HepG2 (cell line): ENCODE measurements at regions not wholly inside any gene's neighbourhood (a gene's known extent, or its start where the extent isn't known, plus 50 kb on each side); places are given as distances from the start of the nearest gene placed in this dataset.

Source experiments
- ATAC-seq: fragments of 200-7000 bp; cut with Tn5 transposase; 3 replicates; pipeline ENCODE4 v1.9.1; 2020; ENCODE audit warnings: mild to moderate bottlenecking, moderate library complexity
- BruUV-seq: library from RNA; stranded (reverse); fragments of 400-500 nt; replicated peaks from 2 replicates; lab custom pipeline; 2021; lab: Mats Ljungman, UMichigan
- CTCF ChIA-PET: fragments of 300-600 bp; formaldehyde crosslinking; extraction: SDS; loops from one replicate; lab custom pipeline; 2021; ENCODE audit warnings: low total read pairs, inconsistent platforms, low intra/inter-chr PET ratio; lab: Yijun Ruan, JAX
- POLR2A ChIA-PET: fragments of 350-600 bp; sonication (Branson Sonifier 250); formaldehyde crosslinking; loops from one replicate; lab custom pipeline; 2020; ENCODE audit warnings: antibody characterized with exemption, inconsistent platforms; lab: Yijun Ruan, JAX
- DNase-seq: peaks from one replicate; pipeline ENCODE4 v3.0.0-alpha.2; 2015; ENCODE audit warnings: low spot score
- FAIRE-seq: peaks from 3 replicates; lab custom pipeline; 2011; peaks lifted over from hg19 to GRCh38; lab: Jason Lieb, UNC
- H2AFZ ChIP-seq: one replicate; pipeline ENCODE4 v1.6.1; 2011; ENCODE audit warnings: low read length, inconsistent platforms
- H3K27ac ChIP-seq: fragments of 300-600 bp; 3 replicates; pipeline ENCODE4 v1.8.0; 2011; ENCODE audit warnings: mixed run types, mild to moderate bottlenecking, mixed read lengths, low read length, inconsistent platforms; ENCODE audit not compliant: insufficient read depth; ENCODE audit errors: extremely low read length
- H3K27me3 ChIP-seq, 2 experiments: fragments of 200-600 bp in 1 of 2; 2 replicates in 1 of 2; 3 replicates in 1 of 2; pipeline versions ENCODE4 v1.6.0 to v1.8.0; 2011; ENCODE audit warnings: low read length in 2 of 2, mild to moderate bottlenecking in 2 of 2, moderate library complexity in 2 of 2, inconsistent platforms in 1 of 2; ENCODE audit not compliant: insufficient read depth in 2 of 2, control insufficient read depth in 1 of 2
- H3K36me3 ChIP-seq, 2 experiments: fragments of 200-600 bp in 1 of 2; replicated peaks in 1 of 2; 2 replicates in 1 of 2; 3 replicates in 1 of 2; pipeline versions ENCODE4 v1.5.1 to v1.8.0; 2011; ENCODE audit warnings: low read length in 2 of 2, inconsistent platforms in 1 of 2; ENCODE audit not compliant: insufficient read depth in 2 of 2, control insufficient read depth in 1 of 2
- H3K4me1 ChIP-seq: 2 replicates; pipeline ENCODE4 v1.5.1; 2012; ENCODE audit warnings: low read length, inconsistent platforms; ENCODE audit not compliant: insufficient read depth
- H3K4me2 ChIP-seq: 2 replicates; pipeline ENCODE4 v1.6.0; 2011; ENCODE audit warnings: low read depth, low read length, inconsistent platforms
- H3K4me3 ChIP-seq, 3 experiments: fragments of 200-600 bp in 1 of 3; sonication (generic), shearing (Covaris generic) in 1 of 3; replicated peaks in 1 of 3; 2 replicates each; pipeline ENCODE4 v1.5.1; 2011 to 2016; ENCODE audit warnings: low read length in 3 of 3, inconsistent platforms in 2 of 3, low read depth in 2 of 3, mild to moderate bottlenecking in 2 of 3, control low read depth in 1 of 3, mixed read lengths in 1 of 3; ENCODE audit not compliant: insufficient read depth in 1 of 3
- H3K79me2 ChIP-seq: one replicate; pipeline ENCODE4 v1.6.1; 2011; ENCODE audit warnings: low read length, inconsistent platforms; ENCODE audit not compliant: insufficient read depth
- H3K9ac ChIP-seq: 2 replicates; pipeline ENCODE4 v1.6.0; 2011; ENCODE audit warnings: mild to moderate bottlenecking, low read depth, low read length, inconsistent platforms; ENCODE audit not compliant: insufficient read depth
- H3K9me3 ChIP-seq: 2 replicates; pipeline ENCODE4 v1.5.1; 2012; ENCODE audit warnings: mild to moderate bottlenecking, low read length
- H4K20me1 ChIP-seq: 2 replicates; pipeline ENCODE4 v1.6.0; 2011; ENCODE audit warnings: inconsistent platforms, mild to moderate bottlenecking, low read length, moderate library complexity; ENCODE audit not compliant: insufficient read depth
- HDAC6 ChIP-seq: fragments of 200-600 bp; sonication (generic); IDR thresholded peaks from 2 replicates; pipeline ENCODE4 v1.7.0; 2017; ENCODE audit warnings: mild to moderate bottlenecking, antibody characterized with exemption, low read length, low read depth
- MAFF ChIP-seq: IDR thresholded peaks from 2 replicates; pipeline ENCODE4 v1.6.1; 2011; ENCODE audit warnings: low read depth, low read length, improper control_type of control experiment
- MAFK ChIP-seq, 2 experiments: IDR thresholded peaks in 1 of 2; conservative IDR thresholded peaks in 1 of 2; 2 replicates each; pipeline ENCODE4 v1.6.1; 2011; ENCODE audit warnings: improper control_type of control experiment in 2 of 2, low read length in 2 of 2
- ZNF562 ChIP-seq: sonication (generic); formaldehyde crosslinking; IDR thresholded peaks from 2 replicates; pipeline ENCODE4 v1.8.0; 2022; ENCODE audit warnings: missing genetic modification reagents, borderline replicate concordance
- WGBS: methylation state at CpG from one replicate; pipeline ENCODE4 v1.1.6; 2017; ENCODE audit warnings: low lambda C conversion rate; 5-methylcytosine and 5-hydroxymethylcytosine counted together
- in situ Hi-C: cut with HindIII; loops from 2 replicates; pipeline ENCODE4 v1.10.0; 2017; ENCODE audit warnings: low pct_unique_long_range_greater_than_20kb; ENCODE audit not compliant: extremely low pct_ligation_motif_present
- intact Hi-C: fragments of 100-400 bp; cut with micrococcal nuclease; formaldehyde crosslinking; loops from one replicate; pipeline ENCODE4 v1.10.0; 2022; ENCODE audit not compliant: unreplicated experiment
- TF ChIP-seq, protein P1 (sequence below): sonication (generic); formaldehyde crosslinking; IDR thresholded peaks from 2 replicates; pipeline ENCODE4 v1.9.0; 2021; ENCODE audit warnings: missing genetic modification reagents, borderline replicate concordance

- Histone ChIP-seq H3K4me1 (no peaks in the 10 kb centered on the region), H2AFZ (no peak overlapping the region), H3K27me3 (no peaks in the 10 kb centered on the region), H3K4me3 (no peak overlapping the region), H4K20me1 (no peaks in the 10 kb centered on the region), H3K4me2 (no peak overlapping the region), H3K9ac (no peak overlapping the region), H3K9me3 (peaks cover 40% of the 10 kb centered on the region; the same call in 1 of the 2 replicates), H3K79me2 (no peaks in the 10 kb centered on the region), H3K36me3 (no peaks in the 10 kb centered on the region), H3K27ac (no peak overlapping the region)
- no peak for FAIRE-seq
- DNase-seq, result no peak
- ChIA-PET CTCF (no interaction called here), POLR2A (no interaction called here)
- under 1% methylated on average over 3 of the region's 3 CpGs for WGBS
- intact Hi-C loops, result no loop called here
- no TSS peak for BruUV-seq
- ATAC-seq, result no peak
- TF ChIP-seq MAFF (peak; percentile 86), MAFK (conservative IDR thresholded peaks at IDR 0.05 in 1 of 2, IDR thresholded peaks at IDR 0.05 in 1 of 2; ENCODE audit: low read length in 2 of 2) (peak; percentile 80 to 93), HDAC6 (no peak)
- in situ Hi-C loops, result no loop called here
Measured at GRCh38 chr18:4858379-4859127, 338.5 kb downstream of the AKAIN1 start.

GRCh38 chr18:4854671-4855070 lies 342.4 kb downstream of the AKAIN1 start:
- no peaks in the 10 kb centered on the region for H3K4me1 ChIP-seq
- peaks cover 30% of the 10 kb centered on the region; the same call in 1 of the 2 replicates for H3K9me3 ChIP-seq
- no peak overlapping the region for H2AFZ ChIP-seq
- H3K4me3 ChIP-seq, result no peak overlapping the region
- in situ Hi-C loops (no loop called here), intact Hi-C loops (no loop called here)
- ChIA-PET CTCF (no interaction called here), POLR2A (no interaction called here)
- H3K4me2 ChIP-seq, result no peak overlapping the region
- no TSS peak for BruUV-seq
- no peaks in the 10 kb centered on the region for H3K27me3 ChIP-seq
- FAIRE-seq (no peak), ATAC-seq (no peak), DNase-seq (no peak)
- no peak overlapping the region for H3K9ac ChIP-seq
- WGBS, result 7% methylated on average over 1 of the region's 1 CpG
- H3K27ac ChIP-seq, result no peak overlapping the region
- H4K20me1 ChIP-seq, result no peaks in the 10 kb centered on the region
- TF ChIP-seq, protein P1, sequence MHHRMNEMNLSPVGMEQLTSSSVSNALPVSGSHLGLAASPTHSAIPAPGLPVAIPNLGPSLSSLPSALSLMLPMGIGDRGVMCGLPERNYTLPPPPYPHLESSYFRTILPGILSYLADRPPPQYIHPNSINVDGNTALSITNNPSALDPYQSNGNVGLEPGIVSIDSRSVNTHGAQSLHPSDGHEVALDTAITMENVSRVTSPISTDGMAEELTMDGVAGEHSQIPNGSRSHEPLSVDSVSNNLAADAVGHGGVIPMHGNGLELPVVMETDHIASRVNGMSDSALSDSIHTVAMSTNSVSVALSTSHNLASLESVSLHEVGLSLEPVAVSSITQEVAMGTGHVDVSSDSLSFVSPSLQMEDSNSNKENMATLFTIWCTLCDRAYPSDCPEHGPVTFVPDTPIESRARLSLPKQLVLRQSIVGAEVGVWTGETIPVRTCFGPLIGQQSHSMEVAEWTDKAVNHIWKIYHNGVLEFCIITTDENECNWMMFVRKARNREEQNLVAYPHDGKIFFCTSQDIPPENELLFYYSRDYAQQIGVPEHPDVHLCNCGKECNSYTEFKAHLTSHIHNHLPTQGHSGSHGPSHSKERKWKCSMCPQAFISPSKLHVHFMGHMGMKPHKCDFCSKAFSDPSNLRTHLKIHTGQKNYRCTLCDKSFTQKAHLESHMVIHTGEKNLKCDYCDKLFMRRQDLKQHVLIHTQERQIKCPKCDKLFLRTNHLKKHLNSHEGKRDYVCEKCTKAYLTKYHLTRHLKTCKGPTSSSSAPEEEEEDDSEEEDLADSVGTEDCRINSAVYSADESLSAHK (CRISPR knock-in tag), result no peak
- no peak for TF ChIP-seq ZNF562 (CRISPR knock-in tag)
- H3K79me2 ChIP-seq, result no peaks in the 10 kb centered on the region
- H3K36me3 ChIP-seq, result no peaks in the 10 kb centered on the region
